ENCODE measurements at regions not wholly inside any gene's neighbourhood (a gene's known extent, or its start where the extent isn't known, plus 50 kb on each side); places are given as distances from the start of the nearest gene placed in this dataset.

DNA sequence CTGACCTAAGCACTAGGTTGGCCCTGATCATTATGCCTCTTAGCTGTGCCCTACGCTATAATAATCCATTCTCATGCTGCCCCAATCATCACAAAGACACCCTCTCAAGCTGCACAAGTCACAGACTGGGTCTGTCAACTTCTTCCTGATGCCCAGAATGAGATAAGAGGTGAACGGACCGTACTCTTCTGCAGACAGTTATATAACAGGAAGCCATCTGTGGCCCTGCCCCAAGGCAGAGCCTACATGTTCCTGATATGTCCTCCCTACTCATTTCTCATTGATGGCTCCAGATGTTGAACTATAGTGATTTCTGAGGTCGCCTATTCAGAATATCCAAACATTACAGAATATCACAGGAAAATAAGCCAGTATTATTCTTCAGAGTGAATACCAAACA, 471.6 kb upstream of the ERCC4 start:
- CTCF ChIA-PET: interaction anchor here (0.6 kb wide), 1 partner anchor 838 kb away, joined by 3 read pairs; no protein-coding TSS in a partner anchor
- Histone ChIP-seq H3K9me3 (ENCODE audit: control insufficient read depth, insufficient read depth, low read depth, low read length) (no peaks in the 10 kb centered on the region), H3K27ac (ENCODE audit: extremely low read depth, low read depth, low read length) (no peak overlapping the region), H3K4me1 (ENCODE audit: control insufficient read depth, insufficient read depth, low read length) (no peaks in the 10 kb centered on the region), H3K4me3 (ENCODE audit: low read depth, low read length) (no peak overlapping the region), H3K36me3 (ENCODE audit: control insufficient read depth in 2 of 2, insufficient read depth in 1 of 2, low read length in 2 of 2) (no peaks in the 10 kb centered on the region)
- no peak for TF ChIP-seq ZFHX2 (tag by site-specific recombination; conservative IDR thresholded peaks at IDR 0.05)
- TF ChIP-seq ZNF133 (tag by site-specific recombination; IDR thresholded peaks at IDR 0.05): no peak
- TF ChIP-seq IKZF3 (tag by site-specific recombination; IDR thresholded peaks at IDR 0.05): no peak
- TF ChIP-seq, protein P1, sequence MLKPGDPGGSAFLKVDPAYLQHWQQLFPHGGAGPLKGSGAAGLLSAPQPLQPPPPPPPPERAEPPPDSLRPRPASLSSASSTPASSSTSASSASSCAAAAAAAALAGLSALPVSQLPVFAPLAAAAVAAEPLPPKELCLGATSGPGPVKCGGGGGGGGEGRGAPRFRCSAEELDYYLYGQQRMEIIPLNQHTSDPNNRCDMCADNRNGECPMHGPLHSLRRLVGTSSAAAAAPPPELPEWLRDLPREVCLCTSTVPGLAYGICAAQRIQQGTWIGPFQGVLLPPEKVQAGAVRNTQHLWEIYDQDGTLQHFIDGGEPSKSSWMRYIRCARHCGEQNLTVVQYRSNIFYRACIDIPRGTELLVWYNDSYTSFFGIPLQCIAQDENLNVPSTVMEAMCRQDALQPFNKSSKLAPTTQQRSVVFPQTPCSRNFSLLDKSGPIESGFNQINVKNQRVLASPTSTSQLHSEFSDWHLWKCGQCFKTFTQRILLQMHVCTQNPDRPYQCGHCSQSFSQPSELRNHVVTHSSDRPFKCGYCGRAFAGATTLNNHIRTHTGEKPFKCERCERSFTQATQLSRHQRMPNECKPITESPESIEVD (tag by site-specific recombination; IDR thresholded peaks at IDR 0.05): no peak
- TF ChIP-seq, protein P2, sequence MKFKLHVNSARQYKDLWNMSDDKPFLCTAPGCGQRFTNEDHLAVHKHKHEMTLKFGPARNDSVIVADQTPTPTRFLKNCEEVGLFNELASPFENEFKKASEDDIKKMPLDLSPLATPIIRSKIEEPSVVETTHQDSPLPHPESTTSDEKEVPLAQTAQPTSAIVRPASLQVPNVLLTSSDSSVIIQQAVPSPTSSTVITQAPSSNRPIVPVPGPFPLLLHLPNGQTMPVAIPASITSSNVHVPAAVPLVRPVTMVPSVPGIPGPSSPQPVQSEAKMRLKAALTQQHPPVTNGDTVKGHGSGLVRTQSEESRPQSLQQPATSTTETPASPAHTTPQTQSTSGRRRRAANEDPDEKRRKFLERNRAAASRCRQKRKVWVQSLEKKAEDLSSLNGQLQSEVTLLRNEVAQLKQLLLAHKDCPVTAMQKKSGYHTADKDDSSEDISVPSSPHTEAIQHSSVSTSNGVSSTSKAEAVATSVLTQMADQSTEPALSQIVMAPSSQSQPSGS (tag by site-specific recombination; IDR thresholded peaks at IDR 0.05; ENCODE audit: low read depth): no peak
- no peak for TF ChIP-seq ZNF544 (tag by site-specific recombination; IDR thresholded peaks at IDR 0.05)
- no peak for TF ChIP-seq ZNF585B (tag by site-specific recombination; IDR thresholded peaks at IDR 0.05)
- TF ChIP-seq, protein P3, sequence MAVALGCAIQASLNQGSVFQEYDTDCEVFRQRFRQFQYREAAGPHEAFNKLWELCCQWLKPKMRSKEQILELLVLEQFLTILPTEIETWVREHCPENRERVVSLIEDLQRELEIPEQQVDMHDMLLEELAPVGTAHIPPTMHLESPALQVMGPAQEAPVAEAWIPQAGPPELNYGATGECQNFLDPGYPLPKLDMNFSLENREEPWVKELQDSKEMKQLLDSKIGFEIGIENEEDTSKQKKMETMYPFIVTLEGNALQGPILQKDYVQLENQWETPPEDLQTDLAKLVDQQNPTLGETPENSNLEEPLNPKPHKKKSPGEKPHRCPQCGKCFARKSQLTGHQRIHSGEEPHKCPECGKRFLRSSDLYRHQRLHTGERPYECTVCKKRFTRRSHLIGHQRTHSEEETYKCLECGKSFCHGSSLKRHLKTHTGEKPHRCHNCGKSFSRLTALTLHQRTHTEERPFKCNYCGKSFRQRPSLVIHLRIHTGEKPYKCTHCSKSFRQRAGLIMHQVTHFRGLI (tag by site-specific recombination; IDR thresholded peaks at IDR 0.05): no peak
- TF ChIP-seq ZNF555 (tag by site-specific recombination; conservative IDR thresholded peaks at IDR 0.05): no peak
- TF ChIP-seq, protein P4, sequence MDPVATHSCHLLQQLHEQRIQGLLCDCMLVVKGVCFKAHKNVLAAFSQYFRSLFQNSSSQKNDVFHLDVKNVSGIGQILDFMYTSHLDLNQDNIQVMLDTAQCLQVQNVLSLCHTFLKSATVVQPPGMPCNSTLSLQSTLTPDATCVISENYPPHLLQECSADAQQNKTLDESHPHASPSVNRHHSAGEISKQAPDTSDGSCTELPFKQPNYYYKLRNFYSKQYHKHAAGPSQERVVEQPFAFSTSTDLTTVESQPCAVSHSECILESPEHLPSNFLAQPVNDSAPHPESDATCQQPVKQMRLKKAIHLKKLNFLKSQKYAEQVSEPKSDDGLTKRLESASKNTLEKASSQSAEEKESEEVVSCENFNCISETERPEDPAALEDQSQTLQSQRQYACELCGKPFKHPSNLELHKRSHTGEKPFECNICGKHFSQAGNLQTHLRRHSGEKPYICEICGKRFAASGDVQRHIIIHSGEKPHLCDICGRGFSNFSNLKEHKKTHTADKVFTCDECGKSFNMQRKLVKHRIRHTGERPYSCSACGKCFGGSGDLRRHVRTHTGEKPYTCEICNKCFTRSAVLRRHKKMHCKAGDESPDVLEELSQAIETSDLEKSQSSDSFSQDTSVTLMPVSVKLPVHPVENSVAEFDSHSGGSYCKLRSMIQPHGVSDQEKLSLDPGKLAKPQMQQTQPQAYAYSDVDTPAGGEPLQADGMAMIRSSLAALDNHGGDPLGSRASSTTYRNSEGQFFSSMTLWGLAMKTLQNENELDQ (tag by site-specific recombination; IDR thresholded peaks at IDR 0.05; ENCODE audit: low read depth): no peak
- no peak for TF ChIP-seq ZNF157 (tag by site-specific recombination; IDR thresholded peaks at IDR 0.05)
- no peak for TF ChIP-seq ZNF214 (tag by site-specific recombination; IDR thresholded peaks at IDR 0.05; ENCODE audit: borderline replicate concordance)
- no peak for TF ChIP-seq ZNF701 (tag by site-specific recombination; IDR thresholded peaks at IDR 0.05)
- TF ChIP-seq, protein P5, sequence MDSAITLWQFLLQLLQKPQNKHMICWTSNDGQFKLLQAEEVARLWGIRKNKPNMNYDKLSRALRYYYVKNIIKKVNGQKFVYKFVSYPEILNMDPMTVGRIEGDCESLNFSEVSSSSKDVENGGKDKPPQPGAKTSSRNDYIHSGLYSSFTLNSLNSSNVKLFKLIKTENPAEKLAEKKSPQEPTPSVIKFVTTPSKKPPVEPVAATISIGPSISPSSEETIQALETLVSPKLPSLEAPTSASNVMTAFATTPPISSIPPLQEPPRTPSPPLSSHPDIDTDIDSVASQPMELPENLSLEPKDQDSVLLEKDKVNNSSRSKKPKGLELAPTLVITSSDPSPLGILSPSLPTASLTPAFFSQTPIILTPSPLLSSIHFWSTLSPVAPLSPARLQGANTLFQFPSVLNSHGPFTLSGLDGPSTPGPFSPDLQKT (IDR thresholded peaks at IDR 0.05; ENCODE audit: borderline replicate concordance, low read depth, low read length): no peak
- no peak for TF ChIP-seq ZNF138 (tag by site-specific recombination; IDR thresholded peaks at IDR 0.05; ENCODE audit: borderline replicate concordance)
- POLR2A ChIA-PET: no interaction called here

DNA sequence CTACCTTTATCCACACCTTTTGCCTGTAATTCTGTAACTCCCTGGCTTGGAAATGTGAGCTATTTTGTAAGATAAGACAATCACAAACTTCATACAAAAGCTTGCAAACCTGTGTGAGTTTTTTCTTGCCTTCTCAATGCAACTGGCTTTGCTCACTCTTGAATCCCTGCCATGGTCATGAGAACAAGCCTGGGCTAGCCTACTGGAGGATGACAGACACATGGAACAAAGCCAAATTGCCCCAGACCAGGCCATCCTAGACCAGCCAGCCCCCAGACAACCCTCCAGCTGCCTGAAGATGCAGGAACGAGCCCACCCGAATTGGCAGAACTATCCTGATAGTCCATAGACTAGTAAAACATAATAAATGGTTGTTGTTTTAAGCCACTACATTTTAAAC, 466.6 kb upstream of the ERCC4 start:
- ChIA-PET CTCF (interaction anchor here (0.6 to 2.3 kb wide), 11 partner anchors 9 to 1358 kb away, joined by 3 to 10 read pairs (median 4); no protein-coding TSS in a partner anchor), POLR2A (no interaction called here)
- Histone ChIP-seq H3K9me3 (ENCODE audit: control insufficient read depth, insufficient read depth, low read depth, low read length) (no peaks in the 10 kb centered on the region), H3K36me3 (ENCODE audit: control insufficient read depth in 2 of 2, insufficient read depth in 1 of 2, low read length in 2 of 2) (no peaks in the 10 kb centered on the region), H3K27ac (ENCODE audit: extremely low read depth, low read depth, low read length) (no peak overlapping the region), H3K4me3 (ENCODE audit: low read depth, low read length) (no peak overlapping the region), H3K4me1 (ENCODE audit: control insufficient read depth, insufficient read depth, low read length) (no peaks in the 10 kb centered on the region)
- TF ChIP-seq, protein P6, sequence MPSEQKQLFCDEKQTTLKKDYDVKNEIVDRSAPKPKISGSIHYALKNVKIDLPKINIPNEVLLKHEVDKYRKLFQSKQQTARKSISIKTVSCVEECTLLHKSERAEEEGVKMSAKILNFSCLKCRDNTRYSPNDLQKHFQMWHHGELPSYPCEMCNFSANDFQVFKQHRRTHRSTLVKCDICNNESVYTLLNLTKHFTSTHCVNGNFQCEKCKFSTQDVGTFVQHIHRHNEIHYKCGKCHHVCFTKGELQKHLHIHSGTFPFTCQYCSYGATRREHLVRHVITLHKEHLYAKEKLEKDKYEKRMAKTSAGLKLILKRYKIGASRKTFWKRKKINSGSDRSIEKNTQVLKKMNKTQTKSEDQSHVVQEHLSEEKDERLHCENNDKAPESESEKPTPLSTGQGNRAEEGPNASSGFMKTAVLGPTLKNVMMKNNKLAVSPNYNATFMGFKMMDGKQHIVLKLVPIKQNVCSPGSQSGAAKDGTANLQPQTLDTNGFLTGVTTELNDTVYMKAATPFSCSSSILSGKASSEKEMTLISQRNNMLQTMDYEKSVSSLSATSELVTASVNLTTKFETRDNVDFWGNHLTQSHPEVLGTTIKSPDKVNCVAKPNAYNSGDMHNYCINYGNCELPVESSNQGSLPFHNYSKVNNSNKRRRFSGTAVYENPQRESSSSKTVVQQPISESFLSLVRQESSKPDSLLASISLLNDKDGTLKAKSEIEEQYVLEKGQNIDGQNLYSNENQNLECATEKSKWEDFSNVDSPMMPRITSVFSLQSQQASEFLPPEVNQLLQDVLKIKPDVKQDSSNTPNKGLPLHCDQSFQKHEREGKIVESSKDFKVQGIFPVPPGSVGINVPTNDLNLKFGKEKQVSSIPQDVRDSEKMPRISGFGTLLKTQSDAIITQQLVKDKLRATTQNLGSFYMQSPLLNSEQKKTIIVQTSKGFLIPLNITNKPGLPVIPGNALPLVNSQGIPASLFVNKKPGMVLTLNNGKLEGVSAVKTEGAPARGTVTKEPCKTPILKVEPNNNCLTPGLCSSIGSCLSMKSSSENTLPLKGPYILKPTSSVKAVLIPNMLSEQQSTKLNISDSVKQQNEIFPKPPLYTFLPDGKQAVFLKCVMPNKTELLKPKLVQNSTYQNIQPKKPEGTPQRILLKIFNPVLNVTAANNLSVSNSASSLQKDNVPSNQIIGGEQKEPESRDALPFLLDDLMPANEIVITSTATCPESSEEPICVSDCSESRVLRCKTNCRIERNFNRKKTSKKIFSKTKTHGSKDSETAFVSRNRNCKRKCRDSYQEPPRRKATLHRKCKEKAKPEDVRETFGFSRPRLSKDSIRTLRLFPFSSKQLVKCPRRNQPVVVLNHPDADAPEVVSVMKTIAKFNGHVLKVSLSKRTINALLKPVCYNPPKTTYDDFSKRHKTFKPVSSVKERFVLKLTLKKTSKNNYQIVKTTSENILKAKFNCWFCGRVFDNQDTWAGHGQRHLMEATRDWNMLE (tag by site-specific recombination; conservative IDR thresholded peaks at IDR 0.05; ENCODE audit: low read depth): no peak
- TF ChIP-seq ZNF830 (tag by site-specific recombination; IDR thresholded peaks at IDR 0.05; ENCODE audit: low read depth): no peak
- TF ChIP-seq ZNF155 (tag by site-specific recombination; IDR thresholded peaks at IDR 0.05): no peak
- no peak for TF ChIP-seq MEIS1 (CRISPR knock-in tag; IDR thresholded peaks at IDR 0.05; ENCODE audit: borderline replicate concordance)
- TF ChIP-seq MZF1 (tag by site-specific recombination; IDR thresholded peaks at IDR 0.05; ENCODE audit: borderline replicate concordance): no peak
- no peak for TF ChIP-seq ZNF433 (tag by site-specific recombination; IDR thresholded peaks at IDR 0.05; ENCODE audit: low read depth)
- TF ChIP-seq PRDM1 (tag by site-specific recombination; IDR thresholded peaks at IDR 0.05): no peak
